ENCODE measurements at regions not wholly inside any gene's neighbourhood (a gene's known extent, or its start where the extent isn't known, plus 50 kb on each side); places are given as distances from the start of the nearest gene placed in this dataset.
"Not testable (repeated sequence)": the region's sequence is repeated elsewhere in the genome, so short reads cannot be mapped to it uniquely, and the experiment has no call there.

DNA sequence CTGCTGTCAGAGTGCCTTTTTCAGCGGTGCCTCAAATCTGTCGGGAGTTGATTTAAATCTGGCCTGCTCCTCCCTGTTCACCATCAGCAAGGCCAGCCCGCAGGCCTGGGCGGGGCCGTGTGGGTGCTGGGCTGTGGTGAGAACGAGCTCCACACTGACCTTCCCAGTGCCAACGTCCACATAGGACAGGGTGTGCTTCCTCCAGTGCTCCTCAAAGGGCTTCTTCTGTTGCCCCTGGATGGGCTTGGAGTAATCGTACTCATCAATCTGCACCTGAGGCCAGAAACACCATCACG, 50.2 kb upstream of the LPCAT1 start:
- H3K9me3 ChIP-seq (ENCODE audit: control extremely low read depth in 1 of 5, control insufficient read depth in 4 of 5, insufficient read depth in 2 of 5, low read depth in 1 of 5, low read length in 4 of 5); H3K4me3 ChIP-seq (ENCODE audit: control insufficient read depth in 1 of 7, extremely low read depth in 1 of 7, insufficient read depth in 4 of 7, low read depth in 2 of 7, low read length in 6 of 7); H3K27me3 ChIP-seq (replicated peaks in 2 of 5; ENCODE audit: control insufficient read depth in 4 of 5, insufficient read depth in 5 of 5, low read length in 4 of 5); H3K4me1 ChIP-seq (ENCODE audit: control extremely low read depth in 1 of 4, control insufficient read depth in 4 of 4, insufficient read depth in 4 of 4, low read length in 3 of 4); DNase-seq; CTCF ChIA-PET; POLR2A ChIA-PET; H3K27ac ChIP-seq (ENCODE audit: insufficient read depth in 1 of 2, low read depth in 1 of 2, low read length in 2 of 2, poor library complexity in 1 of 2, severe bottlenecking in 2 of 2): not testable (repeated sequence)
- no CpG with 5 or more reads among the region's 9 CpGs for WGBS (ENCODE audit: insufficient coverage)
- peaks cover 0 to 32% (median 10%) of the 10 kb centered on the region in 4 experiments for H3K36me3 ChIP-seq (ENCODE audit: control insufficient read depth in 4 of 4, insufficient read depth in 4 of 4, low read length in 3 of 4)

DNA sequence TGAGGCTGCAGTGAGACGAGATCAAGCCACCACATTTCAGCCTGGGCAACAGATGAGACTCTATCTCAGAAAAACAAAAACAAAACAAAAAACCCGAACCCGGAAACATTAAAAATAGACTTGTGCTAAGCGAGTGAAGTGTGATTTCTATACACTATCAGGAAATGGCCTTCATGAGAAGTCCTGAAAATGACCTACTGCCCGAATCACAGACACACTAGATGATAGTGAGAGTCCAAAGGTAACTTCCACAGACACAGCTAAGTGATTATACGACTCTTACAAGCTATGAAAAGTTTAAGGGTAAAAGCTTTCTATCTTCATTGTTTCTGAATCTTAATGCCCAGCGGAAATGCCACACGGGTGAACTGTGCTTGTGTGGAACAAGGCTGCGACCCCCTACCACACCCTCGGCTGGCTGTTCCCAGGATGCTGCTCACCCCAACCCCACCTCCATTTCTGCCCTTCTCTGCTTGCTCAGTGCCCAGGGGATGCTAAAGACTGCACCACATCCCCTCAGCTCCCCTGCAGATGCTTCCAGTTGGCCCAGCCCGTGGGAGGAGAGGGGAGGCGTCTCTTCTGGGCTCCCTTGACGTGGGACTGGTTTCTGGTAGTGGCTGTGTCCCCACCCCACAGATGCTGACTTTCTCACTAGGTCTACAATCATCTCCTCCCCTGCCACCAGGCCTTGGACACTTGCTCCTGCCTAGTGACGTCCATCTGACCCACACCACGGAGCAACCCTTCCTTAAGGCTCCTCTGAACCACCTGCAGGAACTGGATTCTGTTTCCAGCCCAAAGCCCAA, 49.7 kb upstream of the LPCAT1 start:
- DNase-seq; H3K27me3 ChIP-seq (replicated peaks in 2 of 5; ENCODE audit: control insufficient read depth in 4 of 5, insufficient read depth in 5 of 5, low read length in 4 of 5); POLR2A ChIA-PET; H3K9me3 ChIP-seq (ENCODE audit: control extremely low read depth in 1 of 5, control insufficient read depth in 4 of 5, insufficient read depth in 2 of 5, low read depth in 1 of 5, low read length in 4 of 5); H3K4me3 ChIP-seq (ENCODE audit: control insufficient read depth in 1 of 7, extremely low read depth in 1 of 7, insufficient read depth in 4 of 7, low read depth in 2 of 7, low read length in 6 of 7); H3K27ac ChIP-seq (ENCODE audit: insufficient read depth in 1 of 2, low read depth in 1 of 2, low read length in 2 of 2, poor library complexity in 1 of 2, severe bottlenecking in 2 of 2); H3K4me1 ChIP-seq (ENCODE audit: control extremely low read depth in 1 of 4, control insufficient read depth in 4 of 4, insufficient read depth in 4 of 4, low read length in 3 of 4); CTCF ChIA-PET: not testable (repeated sequence)
- 100% methylated on average over 3 of the region's 15 CpGs for WGBS (ENCODE audit: insufficient coverage)
- peaks cover 0 to 28% (median 10%) of the 10 kb centered on the region in 4 experiments for H3K36me3 ChIP-seq (ENCODE audit: control insufficient read depth in 4 of 4, insufficient read depth in 4 of 4, low read length in 3 of 4)
